T47D (cell line): ENCODE measurements at regions not wholly inside any gene's neighbourhood (a gene's known extent, or its start where the extent isn't known, plus 50 kb on each side); places are given as distances from the start of the nearest gene placed in this dataset.

Experiments
- DNase-seq, 2 experiments: peaks; one replicate each; pipeline versions ENCODE4 v3.0.0 to v3.0.0-alpha.2; 2011 to 2012; ENCODE audit warnings: low read depth in 1 of 2, low spot score in 1 of 2
- JUND ChIP-seq: IDR thresholded peaks from 2 replicates; pipeline ENCODE4 v1.6.1; 2012; ENCODE audit warnings: low read depth
- in situ Hi-C: cut with HindIII; loops from 2 replicates; pipeline ENCODE4 v1.10.0; 2016; ENCODE audit warnings: low sequenced_read_pairs, low pct_unique_long_range_greater_than_20kb

GRCh38 chr10:86599041-86599440 is 55.3 kb upstream of the OPN4 start:
- DNase-seq: no peak
- TF ChIP-seq JUND: no peak
- in situ Hi-C loops: no loop called here

DNA sequence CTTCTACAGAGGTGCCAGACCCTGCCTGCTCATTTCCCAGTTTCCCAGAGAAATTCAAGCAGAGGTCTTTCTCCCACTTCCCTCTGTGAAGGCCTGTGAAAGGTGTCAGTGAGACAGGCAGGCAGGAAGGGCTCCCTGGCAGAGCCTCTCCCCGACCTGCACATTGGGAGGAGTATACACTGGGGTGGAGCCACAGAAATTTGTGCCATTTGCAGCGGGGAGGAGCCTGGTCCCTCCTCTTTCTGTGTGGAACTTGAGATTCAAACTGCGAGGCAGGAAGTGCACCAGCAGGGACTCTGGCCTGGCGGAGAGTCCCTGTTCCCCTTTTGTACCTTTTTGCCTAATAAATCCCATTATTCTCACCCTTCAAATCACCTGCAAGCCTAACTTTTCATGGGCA is 54.6 kb upstream of the OPN4 start:
- TF ChIP-seq JUND: no peak
- in situ Hi-C loops: no loop called here
- DNase-seq: peak in 1 of 2 experiments; percentile 82

DNA sequence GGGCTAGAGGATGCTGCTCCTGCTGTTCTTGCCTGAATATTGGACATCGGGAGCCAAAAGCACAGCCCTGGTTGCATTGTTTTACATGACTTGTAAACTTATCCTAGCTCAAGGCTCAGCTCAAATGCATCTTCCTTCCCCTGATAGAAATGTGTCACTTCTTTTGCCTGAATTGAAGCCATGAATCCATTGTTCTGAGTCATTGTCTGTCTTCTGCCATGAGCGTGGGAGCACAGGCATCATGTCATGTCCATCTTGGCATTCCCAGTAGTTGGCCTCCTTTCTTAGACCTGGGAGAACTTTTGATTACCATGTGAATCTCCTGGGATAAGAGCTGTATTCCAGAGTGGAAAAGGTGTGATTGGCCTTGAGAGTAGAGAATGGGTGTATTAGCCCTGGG is 54.1 kb upstream of the OPN4 start:
- in situ Hi-C loops: no loop called here
- no peak for DNase-seq
- no peak for TF ChIP-seq JUND

DNA sequence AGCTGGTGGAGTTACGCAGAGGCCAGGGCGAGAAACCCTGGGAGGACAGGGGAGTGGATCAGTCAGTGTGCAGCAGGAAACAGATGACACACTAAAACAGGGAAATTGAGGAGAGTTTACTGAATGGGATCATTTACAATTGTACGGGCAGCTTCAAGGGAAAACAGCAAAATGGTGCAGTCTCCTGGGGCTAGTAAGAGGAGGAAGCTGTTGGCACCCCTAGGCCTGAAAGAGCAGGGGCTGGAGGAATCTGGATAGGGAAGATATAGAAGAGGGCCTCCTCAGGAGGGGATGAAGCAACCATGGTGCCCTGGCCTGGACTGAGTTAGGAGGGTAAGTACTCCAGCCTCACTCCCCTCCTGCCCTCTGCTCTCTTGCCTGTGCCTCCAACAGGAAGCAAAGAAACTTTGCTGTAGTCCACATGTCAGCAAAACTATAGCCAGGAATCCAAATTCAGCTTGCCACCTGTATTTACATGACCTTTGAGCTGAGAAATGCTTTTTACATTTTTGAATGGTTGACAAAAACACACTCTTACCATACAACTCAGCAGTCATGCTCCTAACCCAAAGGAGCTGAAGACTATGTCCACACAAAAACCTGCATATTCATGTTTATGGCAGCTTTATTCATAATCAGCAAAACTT is 52.3 kb upstream of the OPN4 start:
- no peak for TF ChIP-seq JUND
- peak in 1 of 2 experiments; percentile 58 for DNase-seq
- in situ Hi-C loops: no loop called here

GRCh38 chr10:86603256-86603655 is 51.1 kb upstream of the OPN4 start:
- DNase-seq: peak in 1 of 2 experiments; percentile 57
- in situ Hi-C loops: no loop called here
- TF ChIP-seq JUND: no peak
